GM12878 (cell line): ENCODE measurements at regions not wholly inside any gene's neighbourhood (a gene's known extent, or its start where the extent isn't known, plus 50 kb on each side); places are given as distances from the start of the nearest gene placed in this dataset.

Experiments
- EZH2 ChIP-seq: IDR thresholded peaks from 2 replicates; pipeline ENCODE4 v1.6.1; 2012; ENCODE audit warnings: low read depth, mild to moderate bottlenecking, control low read depth, inconsistent platforms, low read length, borderline replicate concordance; ENCODE audit not compliant: control insufficient read depth
- MEF2A ChIP-seq: IDR thresholded peaks from 2 replicates; pipeline ENCODE4 v1.6.1; 2011; ENCODE audit warnings: low read depth, mild to moderate bottlenecking, low read length, moderate library complexity; ENCODE audit not compliant: insufficient read depth
- POLR2AphosphoS5 ChIP-seq: IDR thresholded peaks from 2 replicates; pipeline ENCODE4 v1.6.1; 2011; ENCODE audit warnings: mild to moderate bottlenecking, low read length, inconsistent platforms
- RAD21 ChIP-seq: IDR thresholded peaks from 2 replicates; pipeline ENCODE4 v1.6.1; 2011; ENCODE audit warnings: mild to moderate bottlenecking, low read depth, low read length, moderate library complexity; ENCODE audit not compliant: insufficient read depth
- RBBP5 ChIP-seq: fragments of 200-600 bp; sonication (generic); conservative IDR thresholded peaks from 2 replicates; pipeline ENCODE4 v1.6.1; 2016
- REST ChIP-seq: IDR thresholded peaks from 2 replicates; pipeline ENCODE4 v1.6.1; 2012; ENCODE audit warnings: mild to moderate bottlenecking, low read depth, low read length
- RFX5 ChIP-seq: IDR thresholded peaks from 2 replicates; pipeline ENCODE4 v1.6.1; 2011; ENCODE audit warnings: low read depth, low read length, improper control_type of control experiment
- SPI1 ChIP-seq: IDR thresholded peaks from 2 replicates; pipeline ENCODE4 v1.6.1; 2011; ENCODE audit warnings: low read depth, mild to moderate bottlenecking, low read length, moderate library complexity, borderline replicate concordance; ENCODE audit not compliant: insufficient read depth
- TAF1 ChIP-seq: IDR thresholded peaks from 2 replicates; pipeline ENCODE4 v1.6.1; 2011; ENCODE audit warnings: mild to moderate bottlenecking, low read depth, low read length, borderline replicate concordance
- TCF7 ChIP-seq: IDR thresholded peaks from 2 replicates; pipeline ENCODE4 v1.6.1; 2014; ENCODE audit warnings: antibody characterized with exemption, borderline replicate concordance
- USF2 ChIP-seq: IDR thresholded peaks from 2 replicates; pipeline ENCODE4 v1.6.1; 2011; ENCODE audit warnings: low read depth, low read length, improper control_type of control experiment, borderline replicate concordance
- TF ChIP-seq, protein P1 (sequence below), 3 experiments: IDR thresholded peaks in 2 of 3; conservative IDR thresholded peaks in 1 of 3; 2 replicates each; pipeline ENCODE4 v1.5.1; 2011; ENCODE audit warnings: low read depth in 3 of 3, low read length in 3 of 3, mild to moderate bottlenecking in 3 of 3, control low read depth in 2 of 3, moderate library complexity in 2 of 3, inconsistent platforms in 1 of 3, mixed read lengths in 1 of 3; ENCODE audit not compliant: control insufficient read depth in 2 of 3, insufficient read depth in 1 of 3; ENCODE audit errors: extremely low read depth in 1 of 3
- TF ChIP-seq, protein P2 (sequence below): fragments of 450-650 bp; IDR thresholded peaks from 2 replicates; pipeline ENCODE4 v1.6.1; 2016; ENCODE audit warnings: mild to moderate bottlenecking

DNA sequence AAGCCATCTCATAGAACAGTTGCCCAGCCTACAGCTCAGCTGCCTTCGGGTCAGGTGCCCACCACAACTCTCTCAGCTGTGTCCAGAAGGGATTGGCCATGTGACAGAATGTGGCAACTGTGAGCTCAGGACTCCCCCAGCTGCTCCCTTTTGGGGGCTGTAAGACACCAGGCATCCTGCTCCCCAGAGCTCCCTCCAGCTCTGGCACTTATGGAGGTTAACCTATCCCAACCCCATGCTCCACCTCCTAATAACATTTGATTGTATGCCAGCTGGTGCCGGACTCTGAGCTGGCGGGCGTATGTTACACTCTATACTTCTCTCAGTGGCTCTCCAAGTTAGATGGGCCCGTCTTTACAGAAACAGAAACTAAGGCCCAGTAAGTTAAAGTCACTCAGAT lies 222.8 kb downstream of the FAM43A start:
- TF ChIP-seq, protein P1, sequence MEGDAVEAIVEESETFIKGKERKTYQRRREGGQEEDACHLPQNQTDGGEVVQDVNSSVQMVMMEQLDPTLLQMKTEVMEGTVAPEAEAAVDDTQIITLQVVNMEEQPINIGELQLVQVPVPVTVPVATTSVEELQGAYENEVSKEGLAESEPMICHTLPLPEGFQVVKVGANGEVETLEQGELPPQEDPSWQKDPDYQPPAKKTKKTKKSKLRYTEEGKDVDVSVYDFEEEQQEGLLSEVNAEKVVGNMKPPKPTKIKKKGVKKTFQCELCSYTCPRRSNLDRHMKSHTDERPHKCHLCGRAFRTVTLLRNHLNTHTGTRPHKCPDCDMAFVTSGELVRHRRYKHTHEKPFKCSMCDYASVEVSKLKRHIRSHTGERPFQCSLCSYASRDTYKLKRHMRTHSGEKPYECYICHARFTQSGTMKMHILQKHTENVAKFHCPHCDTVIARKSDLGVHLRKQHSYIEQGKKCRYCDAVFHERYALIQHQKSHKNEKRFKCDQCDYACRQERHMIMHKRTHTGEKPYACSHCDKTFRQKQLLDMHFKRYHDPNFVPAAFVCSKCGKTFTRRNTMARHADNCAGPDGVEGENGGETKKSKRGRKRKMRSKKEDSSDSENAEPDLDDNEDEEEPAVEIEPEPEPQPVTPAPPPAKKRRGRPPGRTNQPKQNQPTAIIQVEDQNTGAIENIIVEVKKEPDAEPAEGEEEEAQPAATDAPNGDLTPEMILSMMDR (IDR thresholded peaks at IDR 0.05 in 2 of 3, conservative IDR thresholded peaks at IDR 0.05 in 1 of 3; ENCODE audit: control insufficient read depth in 2 of 3, extremely low read depth in 1 of 3, insufficient read depth in 1 of 3, low read depth in 3 of 3, low read length in 3 of 3): no peak
- TF ChIP-seq SPI1 (no peak), RAD21 (no peak), MEF2A (no peak), REST (no peak), RBBP5 (no peak), TAF1 (no peak), USF2 (no peak), POLR2AphosphoS5 (no peak), EZH2 (no peak), TCF7 (no peak), RFX5 (no peak)
- TF ChIP-seq, protein P2, sequence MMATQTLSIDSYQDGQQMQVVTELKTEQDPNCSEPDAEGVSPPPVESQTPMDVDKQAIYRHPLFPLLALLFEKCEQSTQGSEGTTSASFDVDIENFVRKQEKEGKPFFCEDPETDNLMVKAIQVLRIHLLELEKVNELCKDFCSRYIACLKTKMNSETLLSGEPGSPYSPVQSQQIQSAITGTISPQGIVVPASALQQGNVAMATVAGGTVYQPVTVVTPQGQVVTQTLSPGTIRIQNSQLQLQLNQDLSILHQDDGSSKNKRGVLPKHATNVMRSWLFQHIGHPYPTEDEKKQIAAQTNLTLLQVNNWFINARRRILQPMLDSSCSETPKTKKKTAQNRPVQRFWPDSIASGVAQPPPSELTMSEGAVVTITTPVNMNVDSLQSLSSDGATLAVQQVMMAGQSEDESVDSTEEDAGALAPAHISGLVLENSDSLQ: no peak
